ENCODE measurements at regions not wholly inside any gene's neighbourhood (a gene's known extent, or its start where the extent isn't known, plus 50 kb on each side); places are given as distances from the start of the nearest gene placed in this dataset.

DNA sequence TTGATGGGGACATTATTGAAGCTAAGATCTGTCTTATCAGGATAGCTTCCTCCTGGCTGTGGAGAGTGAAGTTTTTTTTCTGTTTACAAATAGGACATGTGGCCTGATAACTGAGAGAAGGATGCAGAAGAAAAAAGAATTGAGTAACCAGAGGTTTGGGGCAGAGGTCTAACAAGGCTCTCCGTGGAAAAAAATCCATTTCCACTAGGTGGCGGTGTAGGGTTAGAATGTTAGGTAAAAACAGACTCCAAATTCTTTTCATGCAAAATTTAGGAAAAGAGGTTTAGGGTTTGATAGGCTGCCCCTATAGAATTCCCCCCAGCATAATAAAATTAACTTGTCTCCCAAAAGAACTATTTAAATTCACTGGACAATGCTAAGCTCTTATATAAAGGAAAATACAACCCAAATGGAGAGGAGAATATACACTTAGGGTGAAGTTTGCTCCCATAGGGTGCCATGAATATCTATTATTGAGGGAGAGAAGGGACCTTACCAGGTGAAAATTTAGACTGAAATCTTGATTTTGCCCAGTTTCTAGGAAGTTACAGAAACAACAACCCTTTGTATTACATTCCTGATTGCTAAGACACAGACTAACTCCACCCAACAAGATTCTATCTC is 1560.4 kb downstream of the OTOL1 start:
- peak; percentile 46 for TF ChIP-seq CTCF (IDR thresholded peaks at IDR 0.05; ENCODE audit: insufficient read depth, low read depth, low read length, missing control alignments)
- peak; percentile 50 for DNase-seq (ENCODE audit: low read depth)
- H3K4me3 ChIP-seq (ENCODE audit: low read depth, low read length): no peak overlapping the region

DNA sequence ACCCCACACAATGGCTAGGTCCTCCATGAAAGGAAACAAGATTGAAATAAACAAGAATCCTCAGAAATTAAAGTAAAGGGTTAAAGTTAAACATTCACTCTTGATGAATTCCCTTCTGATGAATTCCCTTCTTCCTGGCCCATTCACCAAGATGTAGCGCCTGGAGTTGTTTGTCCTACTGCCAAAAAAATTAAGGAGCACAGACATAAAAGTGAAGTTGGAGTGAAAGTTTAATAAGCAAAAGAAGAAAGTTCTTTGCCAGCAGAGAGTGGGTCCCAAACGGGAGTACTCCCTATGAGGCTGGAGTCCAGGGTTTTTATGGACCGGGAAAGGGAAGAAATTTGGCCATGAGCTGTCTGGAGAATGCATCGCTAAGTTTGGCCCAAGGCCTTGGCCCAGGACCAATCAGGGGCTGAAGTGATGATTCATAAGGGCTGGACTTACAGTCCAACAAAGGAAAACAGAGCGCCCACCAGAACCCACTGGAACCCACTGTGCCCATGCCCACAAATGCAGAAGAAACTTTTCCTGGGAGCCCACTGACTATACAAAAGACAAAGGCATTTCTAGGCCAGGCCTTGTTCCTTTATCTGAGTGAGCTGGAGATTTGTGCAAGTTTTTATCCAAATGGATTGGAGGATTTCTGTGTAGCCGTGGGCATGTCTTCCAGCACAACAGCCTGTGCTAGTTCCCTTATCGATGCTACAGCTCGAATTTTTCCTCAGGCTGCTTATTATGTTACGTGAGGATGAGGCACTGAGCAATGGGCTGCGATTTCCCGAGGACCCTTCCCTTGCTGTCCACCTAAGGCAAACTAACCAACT is 1561.6 kb downstream of the OTOL1 start:
- H3K4me3 ChIP-seq (ENCODE audit: low read depth, low read length): no peak overlapping the region
- no peak for DNase-seq (ENCODE audit: low read depth)
- no peak for TF ChIP-seq CTCF (IDR thresholded peaks at IDR 0.05; ENCODE audit: insufficient read depth, low read depth, low read length, missing control alignments)

GRCh38 chr3:163071713-163072112 is 1575.1 kb downstream of the OTOL1 start:
- no peak overlapping the region for H3K4me3 ChIP-seq (ENCODE audit: low read depth, low read length)
- DNase-seq (ENCODE audit: low read depth): no peak
- TF ChIP-seq CTCF (IDR thresholded peaks at IDR 0.05; ENCODE audit: insufficient read depth, low read depth, low read length, missing control alignments): no peak

Measured in GM12865 (cell line).